CD8-positive, alpha-beta memory T cell (primary cell): ENCODE measurements at regions not wholly inside any gene's neighbourhood (a gene's known extent, or its start where the extent isn't known, plus 50 kb on each side); places are given as distances from the start of the nearest gene placed in this dataset.
"Not testable (repeated sequence)": the region's sequence is repeated elsewhere in the genome, so short reads cannot be mapped to it uniquely, and the experiment has no call there.

Source experiments
- CTCF ChIA-PET: fragments of 350-600 bp; sonication (Branson Sonifier 250); formaldehyde crosslinking; loops from one replicate; lab custom pipeline; 2021; ENCODE audit warnings: antibody characterized with exemption; lab: Charles Lee
- POLR2A ChIA-PET: fragments of 350-600 bp; sonication (Branson Sonifier 250); formaldehyde crosslinking; loops from one replicate; lab custom pipeline; 2021; ENCODE audit warnings: antibody characterized with exemption; lab: Charles Lee
- DNase-seq, 5 donors: peaks; one replicate each; pipeline versions ENCODE4 v3.0.0 to v3.0.0-alpha.2; 2020 to 2022; ENCODE audit warnings: mixed read lengths in 1 of 5
- H3K27ac ChIP-seq: one replicate; pipeline ENCODE4 v1.7.0; 2013; ENCODE audit warnings: low read depth, mild to moderate bottlenecking, low read length, moderate library complexity
- H3K27me3 ChIP-seq: 2 replicates; pipeline ENCODE4 v1.7.0; 2013; ENCODE audit warnings: low read length, mild to moderate bottlenecking; ENCODE audit not compliant: insufficient read depth, poor library complexity, severe bottlenecking
- H3K36me3 ChIP-seq: 2 replicates; pipeline ENCODE4 v1.7.0; 2013; ENCODE audit warnings: mild to moderate bottlenecking, low read length, moderate library complexity; ENCODE audit not compliant: insufficient read depth
- H3K4me1 ChIP-seq: 2 replicates; pipeline ENCODE4 v1.7.0; 2013; ENCODE audit warnings: mild to moderate bottlenecking, low read length, moderate library complexity; ENCODE audit not compliant: insufficient read depth
- H3K4me3 ChIP-seq: 2 replicates; pipeline ENCODE4 v1.7.0; 2013; ENCODE audit warnings: mild to moderate bottlenecking, low read length
- H3K9me3 ChIP-seq: 2 replicates; pipeline ENCODE4 v1.7.0; 2013; ENCODE audit warnings: mild to moderate bottlenecking, low read length
- H3K27ac Mint-ChIP-seq, 8 donors: one replicate each; pipeline ENCODE4 v1.8.0; 2020 to 2021; ENCODE audit warnings: mixed read lengths in 8 of 8, mild to moderate bottlenecking in 6 of 8, inconsistent platforms in 3 of 8, moderate library complexity in 3 of 8
- H3K27me3 Mint-ChIP-seq, 2 donors: one replicate each; pipeline ENCODE4 v1.8.0; 2020 to 2021; ENCODE audit warnings: mixed read lengths in 2 of 2, mild to moderate bottlenecking in 1 of 2, moderate library complexity in 1 of 2
- H3K36me3 Mint-ChIP-seq, 3 donors: one replicate each; pipeline ENCODE4 v1.8.0; 2020 to 2021; ENCODE audit warnings: mixed read lengths in 3 of 3, inconsistent platforms in 1 of 3, mild to moderate bottlenecking in 1 of 3
- H3K4me1 Mint-ChIP-seq, 3 donors: one replicate each; pipeline ENCODE4 v1.8.0; 2020 to 2021; ENCODE audit warnings: mixed read lengths in 3 of 3, inconsistent platforms in 1 of 3, mild to moderate bottlenecking in 1 of 3
- H3K4me3 Mint-ChIP-seq, 7 donors: one replicate each; pipeline ENCODE4 v1.8.0; 2020 to 2021; ENCODE audit warnings: mixed read lengths in 7 of 7, mild to moderate bottlenecking in 6 of 7, moderate library complexity in 4 of 7, inconsistent platforms in 2 of 7
- H3K9me3 Mint-ChIP-seq, 5 donors: one replicate each; pipeline ENCODE4 v1.8.0; 2020 to 2022; ENCODE audit warnings: mixed read lengths in 5 of 5, mild to moderate bottlenecking in 3 of 5, moderate library complexity in 2 of 5, inconsistent platforms in 1 of 5

GRCh38 chr7:109694149-109695071, 1124.7 kb downstream of the DNAJB9 start:
- Histone ChIP-seq H3K36me3 (no peaks in the 10 kb centered on the region), H3K4me1 (no peaks in the 10 kb centered on the region), H3K27ac (no peak overlapping the region), H3K9me3 (no peaks in the 10 kb centered on the region), H3K27me3 (no peaks in the 10 kb centered on the region), H3K4me3 (no peak overlapping the region)
- Mint-ChIP-seq H3K27ac (no peak overlapping the region), H3K27me3 (no peaks in the 10 kb centered on the region), H3K9me3 (peaks cover 0 to 22% (median 15%) of the 10 kb centered on the region in 5 donors), H3K4me1 (no peaks in the 10 kb centered on the region), H3K4me3 (no peak overlapping the region), H3K36me3 (no peaks in the 10 kb centered on the region)
- CTCF ChIA-PET: no interaction called here
- DNase-seq: no peak
- POLR2A ChIA-PET: no interaction called here

DNA sequence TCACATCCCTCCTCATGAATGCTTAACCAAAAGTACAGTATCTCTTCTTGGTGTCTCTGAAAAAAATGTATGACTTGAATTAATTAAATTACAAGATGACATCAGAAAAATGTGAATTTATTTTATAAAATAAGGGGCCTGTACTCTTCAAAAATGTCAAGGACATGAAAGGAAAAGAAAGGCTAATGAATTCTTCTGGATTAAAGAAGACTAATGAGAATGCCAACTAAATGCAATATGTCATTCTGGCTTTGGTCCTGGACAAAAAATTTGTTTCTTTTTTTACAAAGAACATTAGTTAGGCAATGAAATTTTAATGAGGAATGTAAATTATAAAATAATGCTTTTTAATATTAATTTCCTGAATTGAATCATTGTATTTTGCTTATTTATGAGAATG, 1125.7 kb downstream of the DNAJB9 start:
- CTCF ChIA-PET: no interaction called here
- H3K9me3 Mint-ChIP-seq: peaks cover 0 to 23% (median 16%) of the 10 kb centered on the region in 5 donors

GRCh38 chr7:109696723-109697122, 1127.0 kb downstream of the DNAJB9 start:
- DNase-seq: no peak
- H3K36me3 Mint-ChIP-seq: no peaks in the 10 kb centered on the region
- peaks cover 0 to 23% (median 9%) of the 10 kb centered on the region in 5 donors for H3K9me3 Mint-ChIP-seq
- Histone ChIP-seq H3K36me3 (no peaks in the 10 kb centered on the region), H3K27me3 (no peaks in the 10 kb centered on the region), H3K4me1 (no peaks in the 10 kb centered on the region), H3K9me3 (no peaks in the 10 kb centered on the region), H3K4me3 (no peak overlapping the region), H3K27ac (no peak overlapping the region)
- ChIA-PET POLR2A (no interaction called here), CTCF (no interaction called here)
- H3K4me1 Mint-ChIP-seq: no peaks in the 10 kb centered on the region
- no peak overlapping the region for H3K27ac Mint-ChIP-seq
- no peaks in the 10 kb centered on the region for H3K27me3 Mint-ChIP-seq
- H3K4me3 Mint-ChIP-seq: no peak overlapping the region

More for the DNA sequence above, 1125.7 kb downstream of the DNAJB9 start:
- no peak overlapping the region for H3K4me3 Mint-ChIP-seq
- H3K4me1 Mint-ChIP-seq: no peaks in the 10 kb centered on the region
- no peaks in the 10 kb centered on the region for H3K36me3 Mint-ChIP-seq
- H3K4me1 ChIP-seq: no peaks in the 10 kb centered on the region
- no peaks in the 10 kb centered on the region for H3K36me3 ChIP-seq
- H3K27me3 Mint-ChIP-seq: no peaks in the 10 kb centered on the region
- POLR2A ChIA-PET: no interaction called here
- no peaks in the 10 kb centered on the region for H3K27me3 ChIP-seq
- H3K9me3 ChIP-seq: no peaks in the 10 kb centered on the region
- no peak for DNase-seq
- no peak overlapping the region for H3K27ac ChIP-seq
- H3K27ac Mint-ChIP-seq: no peak overlapping the region
- no peak overlapping the region for H3K4me3 ChIP-seq

- no peaks in the 10 kb centered on the region for H3K36me3 ChIP-seq
- POLR2A ChIA-PET: no interaction called here
- H3K27ac ChIP-seq: no peak overlapping the region
- H3K9me3 ChIP-seq: no peaks in the 10 kb centered on the region
- CTCF ChIA-PET: no interaction called here
- H3K27ac Mint-ChIP-seq: no peak overlapping the region
- H3K4me3 ChIP-seq: no peak overlapping the region
- no peaks in the 10 kb centered on the region for H3K27me3 Mint-ChIP-seq
- H3K4me1 Mint-ChIP-seq: no peaks in the 10 kb centered on the region
- no peak for DNase-seq
- H3K9me3 Mint-ChIP-seq: peaks cover 3 to 31% (median 7%) of the 10 kb centered on the region in 5 donors
- no peaks in the 10 kb centered on the region for H3K4me1 ChIP-seq
- H3K27me3 ChIP-seq: no peaks in the 10 kb centered on the region
- no peaks in the 10 kb centered on the region for H3K36me3 Mint-ChIP-seq
- H3K4me3 Mint-ChIP-seq: no peak overlapping the region
Measured at GRCh38 chr7:109699661-109700060, 1130.0 kb downstream of the DNAJB9 start.

DNA sequence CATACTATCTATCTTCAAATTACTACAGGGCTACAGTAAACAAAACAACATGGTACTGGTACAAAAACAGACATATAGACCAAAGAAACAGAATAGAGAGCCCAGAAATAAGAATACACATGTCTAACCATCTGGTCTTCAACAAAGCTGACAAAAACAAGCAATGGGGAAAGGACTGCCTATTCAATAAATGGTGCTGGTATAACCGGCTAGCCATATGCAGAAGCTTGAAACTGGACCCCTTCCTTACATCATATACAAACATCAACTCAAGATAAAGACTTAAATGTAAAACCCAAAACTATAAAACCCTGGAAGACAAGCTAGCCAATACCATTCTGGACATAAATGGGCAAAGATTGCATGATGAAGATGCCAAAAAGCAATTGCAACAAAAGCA, 1143.7 kb downstream of the DNAJB9 start:
- Mint-ChIP-seq H3K27me3 (no peaks in the 10 kb centered on the region), H3K36me3 (no peaks in the 10 kb centered on the region), H3K4me3 (no peak overlapping the region), H3K9me3 (peaks cover 0 to 7% (median 2%) of the 10 kb centered on the region in 5 donors), H3K27ac (no peak overlapping the region), H3K4me1 (no peaks in the 10 kb centered on the region)
- no peak for DNase-seq
- Histone ChIP-seq H3K9me3 (no peaks in the 10 kb centered on the region), H3K36me3 (no peaks in the 10 kb centered on the region), H3K27me3 (no peaks in the 10 kb centered on the region), H3K4me3 (no peak overlapping the region), H3K27ac (no peak overlapping the region), H3K4me1 (no peaks in the 10 kb centered on the region)
- ChIA-PET CTCF (no interaction called here), POLR2A (no interaction called here)

DNA sequence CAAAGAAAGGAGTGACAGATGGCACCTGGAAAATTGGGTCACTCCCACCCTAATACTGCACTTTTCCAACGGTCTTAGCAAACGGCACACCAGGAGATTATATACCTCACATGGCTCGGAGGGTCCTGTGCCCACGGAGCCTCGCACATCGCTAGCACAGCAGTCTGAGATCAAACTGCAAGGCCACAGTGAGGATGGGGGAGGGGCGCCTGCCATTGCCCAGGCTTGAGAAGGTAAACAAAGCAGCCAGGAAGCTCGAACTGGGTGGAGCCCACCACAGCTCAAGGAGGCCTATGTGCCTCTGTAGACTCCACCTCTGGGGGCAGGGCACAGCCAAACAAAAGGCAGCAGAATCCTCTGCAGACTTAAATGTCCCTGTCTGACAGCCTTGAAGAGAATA, 1149.7 kb downstream of the DNAJB9 start:
- H3K36me3 Mint-ChIP-seq, CTCF ChIA-PET, H3K4me1 ChIP-seq, H3K9me3 ChIP-seq, H3K27ac ChIP-seq, H3K4me1 Mint-ChIP-seq, H3K27me3 ChIP-seq, POLR2A ChIA-PET, H3K27ac Mint-ChIP-seq, H3K9me3 Mint-ChIP-seq, H3K4me3 ChIP-seq, DNase-seq, H3K36me3 ChIP-seq, H3K27me3 Mint-ChIP-seq, H3K4me3 Mint-ChIP-seq: not testable (repeated sequence)

GRCh38 chr7:109734601-109735000, 1164.9 kb downstream of the DNAJB9 start:
- no peaks in the 10 kb centered on the region for H3K4me1 Mint-ChIP-seq
- no peak overlapping the region for H3K27ac ChIP-seq
- H3K4me3 Mint-ChIP-seq: no peak overlapping the region
- DNase-seq: no peak
- H3K27ac Mint-ChIP-seq: no peak overlapping the region
- ChIA-PET CTCF (no interaction called here), POLR2A (no interaction called here)
- no peaks in the 10 kb centered on the region for H3K27me3 ChIP-seq
- H3K4me1 ChIP-seq: no peaks in the 10 kb centered on the region
- H3K9me3 Mint-ChIP-seq: peaks cover 5 to 21% (median 9%) of the 10 kb centered on the region in 5 donors
- no peaks in the 10 kb centered on the region for H3K9me3 ChIP-seq
- H3K4me3 ChIP-seq: no peak overlapping the region
- no peaks in the 10 kb centered on the region for H3K36me3 ChIP-seq
- H3K27me3 Mint-ChIP-seq: no peaks in the 10 kb centered on the region
- H3K36me3 Mint-ChIP-seq: no peaks in the 10 kb centered on the region

- H3K27me3 Mint-ChIP-seq: no peaks in the 10 kb centered on the region
- ChIA-PET POLR2A (no interaction called here), CTCF (no interaction called here)
- Histone ChIP-seq H3K4me3 (no peak overlapping the region), H3K27me3 (no peaks in the 10 kb centered on the region), H3K4me1 (no peaks in the 10 kb centered on the region), H3K9me3 (no peaks in the 10 kb centered on the region), H3K36me3 (no peaks in the 10 kb centered on the region), H3K27ac (no peak overlapping the region)
- peaks cover 3 to 23% (median 6%) of the 10 kb centered on the region in 5 donors for H3K9me3 Mint-ChIP-seq
- no peak overlapping the region for H3K4me3 Mint-ChIP-seq
- H3K36me3 Mint-ChIP-seq: no peaks in the 10 kb centered on the region
- H3K27ac Mint-ChIP-seq: no peak overlapping the region
- DNase-seq: no peak
- H3K4me1 Mint-ChIP-seq: no peaks in the 10 kb centered on the region
Measured at GRCh38 chr7:109735881-109736280, 1166.2 kb downstream of the DNAJB9 start.
